GM23248 (cell line): ENCODE measurements at regions not wholly inside any gene's neighbourhood (a gene's known extent, or its start where the extent isn't known, plus 50 kb on each side); places are given as distances from the start of the nearest gene placed in this dataset.

ENCODE experiments used
- EZH2 ChIP-seq: fragments of 200-600 bp; sonication (generic); IDR thresholded peaks from 2 replicates; pipeline ENCODE4 v1.6.1; 2018; ENCODE audit warnings: antibody characterized with exemption, mild to moderate bottlenecking; ENCODE audit not compliant: insufficient read depth, poor library complexity, severe bottlenecking
- EZH2phosphoT487 ChIP-seq: fragments of 200-600 bp; sonication (generic); IDR thresholded peaks from 2 replicates; pipeline ENCODE4 v1.6.1; 2018; ENCODE audit warnings: antibody characterized with exemption, moderate library complexity, mild to moderate bottlenecking, low read depth; ENCODE audit not compliant: insufficient read depth

- TF ChIP-seq EZH2 (no peak), EZH2phosphoT487 (no peak)
Measured at GRCh38 chr13:62578402-62578801, 1162.8 kb upstream of the PCDH20 start.
